WI38 (cell line): ENCODE measurements at regions not wholly inside any gene's neighbourhood (a gene's known extent, or its start where the extent isn't known, plus 50 kb on each side); places are given as distances from the start of the nearest gene placed in this dataset.

Experiments used
- H3K4me3 ChIP-seq: 2 replicates; pipeline ENCODE4 v1.5.1; 2011; ENCODE audit warnings: low read depth, mild to moderate bottlenecking, control low read depth, low read length
- CTCF ChIP-seq: IDR thresholded peaks from 2 replicates; pipeline ENCODE4 v1.5.1; 2012; ENCODE audit warnings: low read depth, mild to moderate bottlenecking, control low read depth, low read length

GRCh38 chr5:4874097-4874496 lies 266.0 kb upstream of the ADAMTS16 start:
- no peak overlapping the region for H3K4me3 ChIP-seq
- TF ChIP-seq CTCF, result no peak

- no peak for TF ChIP-seq CTCF
- no peak overlapping the region for H3K4me3 ChIP-seq
Observed at GRCh38 chr5:4875942-4876341, 264.2 kb upstream of the ADAMTS16 start.

GRCh38 chr5:4876804-4877203 lies 263.3 kb upstream of the ADAMTS16 start:
- no peak overlapping the region for H3K4me3 ChIP-seq

GRCh38 chr5:4877579-4877978 lies 262.6 kb upstream of the ADAMTS16 start:
- no peak for TF ChIP-seq CTCF
- no peak overlapping the region for H3K4me3 ChIP-seq

More at GRCh38 chr5:4876804-4877203, 263.3 kb upstream of the ADAMTS16 start:
- no peak for TF ChIP-seq CTCF

- TF ChIP-seq CTCF, result no peak
- H3K4me3 ChIP-seq, result no peak overlapping the region
Observed at GRCh38 chr5:4879075-4879474, 261.1 kb upstream of the ADAMTS16 start.

GRCh38 chr5:4879693-4880303 lies 260.3 kb upstream of the ADAMTS16 start:
- peak; percentile 40 for TF ChIP-seq CTCF
- no peak overlapping the region for H3K4me3 ChIP-seq

GRCh38 chr5:4880304-4880741 lies 259.8 kb upstream of the ADAMTS16 start:
- no peak for TF ChIP-seq CTCF
- H3K4me3 ChIP-seq, result no peak overlapping the region
